SK-N-SH (cell line): ENCODE measurements at regions not wholly inside any gene's neighbourhood (a gene's known extent, or its start where the extent isn't known, plus 50 kb on each side); places are given as distances from the start of the nearest gene placed in this dataset.
"Not testable (repeated sequence)": the region's sequence is repeated elsewhere in the genome, so short reads cannot be mapped to it uniquely, and the experiment has no call there.

Source experiments
- CTCF ChIA-PET: fragments of 300-600, 350-600 bp; formaldehyde crosslinking; extraction: SDS; loops from one replicate; lab custom pipeline; 2021; lab: Yijun Ruan, JAX
- POLR2A ChIA-PET: fragments of 350-600 bp; sonication (Branson Sonifier 250); formaldehyde crosslinking; extraction: SDS; loops from one replicate; lab custom pipeline; 2020; ENCODE audit warnings: antibody characterized with exemption, inconsistent platforms; lab: Yijun Ruan, JAX
- DNase-seq: peaks from one replicate; pipeline ENCODE4 v3.0.0; 2012
- H2AFZ ChIP-seq: fragments of 200-600 bp; sonication (generic); 2 replicates; pipeline ENCODE4 v1.8.1; 2016; ENCODE audit warnings: antibody characterized with exemption, mild to moderate bottlenecking, low read depth
- H3F3A ChIP-seq: fragments of 200-600 bp; sonication (generic); replicated peaks from 2 replicates; pipeline ENCODE3; 2016; ENCODE audit warnings: antibody characterized with exemption, mild to moderate bottlenecking; ENCODE audit not compliant: insufficient read depth
- H3K27ac ChIP-seq, 2 experiments: fragments of 200-500 bp in 1 of 2; fragments of 200-600 bp in 1 of 2; sonication (Bioruptor generic) in 1 of 2; sonication (generic), shearing (Covaris generic) in 1 of 2; 2 replicates each; pipeline versions ENCODE4 v1.5.1 to v1.6.1; 2014 to 2016; ENCODE audit warnings: low read depth in 2 of 2, inconsistent platforms in 1 of 2, low read length in 1 of 2, mild to moderate bottlenecking in 1 of 2, mixed read lengths in 1 of 2
- H3K27me3 ChIP-seq: fragments of 200-600 bp; sonication (generic), shearing (Covaris generic); 2 replicates; pipeline ENCODE4 v1.6.1; 2016; ENCODE audit warnings: mixed run types; ENCODE audit not compliant: insufficient read depth
- H3K36me3 ChIP-seq, 2 experiments: fragments of 200-500 bp in 1 of 2; fragments of 200-600 bp in 1 of 2; sonication (Bioruptor generic) in 1 of 2; sonication (generic) in 1 of 2; replicated peaks in 1 of 2; 2 replicates each; pipeline versions ENCODE3 to v1.5.1; 2014 to 2016; ENCODE audit warnings: low read length in 1 of 2, mild to moderate bottlenecking in 1 of 2; ENCODE audit not compliant: insufficient read depth in 2 of 2, control insufficient read depth in 1 of 2
- H3K4me1 ChIP-seq, 2 experiments: fragments of 200-500 bp in 1 of 2; fragments of 200-600 bp in 1 of 2; sonication (Bioruptor generic) in 1 of 2; sonication (generic), shearing (Covaris generic) in 1 of 2; 2 replicates each; pipeline versions ENCODE4 v1.5.1 to v1.6.1; 2014 to 2016; ENCODE audit warnings: low read depth in 1 of 2, low read length in 1 of 2, mixed run types in 1 of 2; ENCODE audit not compliant: insufficient read depth in 2 of 2, control insufficient read depth in 1 of 2
- H3K4me2 ChIP-seq: fragments of 200-600 bp; sonication (generic), shearing (Covaris generic); 2 replicates; pipeline ENCODE4 v1.6.1; 2017; ENCODE audit warnings: mixed run types
- H3K4me3 ChIP-seq, 2 experiments: fragments of 200-500 bp in 1 of 2; fragments of 200-600 bp in 1 of 2; sonication (Bioruptor generic) in 1 of 2; sonication (generic), shearing (Covaris generic) in 1 of 2; 2 replicates each; pipeline versions ENCODE4 v1.5.1 to v1.8.1; 2014 to 2016; ENCODE audit warnings: low read depth in 2 of 2, inconsistent platforms in 1 of 2, low read length in 1 of 2, mild to moderate bottlenecking in 1 of 2, mixed read lengths in 1 of 2, moderate library complexity in 1 of 2
- H3K79me2 ChIP-seq: fragments of 200-600 bp; sonication (generic); 2 replicates; pipeline ENCODE4 v1.8.1; 2017; ENCODE audit warnings: mild to moderate bottlenecking; ENCODE audit not compliant: insufficient read depth
- H3K9ac ChIP-seq: fragments of 200-600 bp; sonication (generic); 2 replicates; pipeline ENCODE4 v1.6.1; 2017; ENCODE audit warnings: mixed run types
- H3K9me2 ChIP-seq: fragments of 200-600 bp; sonication (generic); 2 replicates; pipeline ENCODE4 v1.6.1; 2017; ENCODE audit warnings: mixed run types
- H3K9me3 ChIP-seq: fragments of 200-600 bp; sonication (generic); 2 replicates; pipeline ENCODE4 v1.6.1; 2017; ENCODE audit warnings: mixed run types, mild to moderate bottlenecking, moderate library complexity
- H4K20me1 ChIP-seq: fragments of 200-600 bp; sonication (generic); 2 replicates; pipeline ENCODE4 v1.6.1; 2017; ENCODE audit warnings: mild to moderate bottlenecking, mixed run types; ENCODE audit not compliant: insufficient read depth
- CTCF ChIP-seq: fragments of 200-600 bp; sonication (generic); IDR thresholded peaks from 2 replicates; pipeline ENCODE4 v1.6.1; 2017; ENCODE audit warnings: antibody characterized with exemption, mild to moderate bottlenecking, moderate library complexity
- ELF1 ChIP-seq: IDR thresholded peaks from 2 replicates; pipeline ENCODE4 v1.4.0; 2012
- EP300 ChIP-seq, 2 experiments: IDR thresholded peaks; 2 replicates each; pipeline versions ENCODE4 v1.4.0 to v1.6.1; 2012; ENCODE audit warnings: borderline replicate concordance in 1 of 2, low read depth in 1 of 2, low read length in 1 of 2
- FOXJ3 ChIP-seq: sonication (generic); formaldehyde crosslinking; IDR thresholded peaks from 2 replicates; pipeline ENCODE4 v1.5.1; 2020; ENCODE audit warnings: mild to moderate bottlenecking, missing genetic modification reagents
- IRF3 ChIP-seq: fragments of 150-350 bp; IDR thresholded peaks from 2 replicates; pipeline ENCODE4 v1.6.1; 2016; ENCODE audit warnings: mild to moderate bottlenecking, low read depth, low read length
- MAX ChIP-seq: IDR thresholded peaks from 2 replicates; pipeline ENCODE4 v1.4.0; 2012; ENCODE audit warnings: low read depth
- MEF2A ChIP-seq: IDR thresholded peaks from 2 replicates; pipeline ENCODE4 v1.4.0; 2012; ENCODE audit warnings: low read depth, borderline replicate concordance
- MXI1 ChIP-seq: IDR thresholded peaks from 2 replicates; pipeline ENCODE4 v1.6.1; 2012; ENCODE audit warnings: mild to moderate bottlenecking, low read depth, low read length, improper control_type of control experiment
- NRF1 ChIP-seq: IDR thresholded peaks from 2 replicates; pipeline ENCODE4 v1.6.1; 2012; ENCODE audit warnings: low read depth, mild to moderate bottlenecking, low read length
- RAD21 ChIP-seq: IDR thresholded peaks from 2 replicates; pipeline ENCODE4 v1.6.1; 2012; ENCODE audit warnings: mild to moderate bottlenecking, low read length
- REST ChIP-seq: IDR thresholded peaks from 2 replicates; pipeline ENCODE4 v1.6.1; 2012; ENCODE audit warnings: mild to moderate bottlenecking, low read depth, low read length, moderate library complexity
- RFX5 ChIP-seq: IDR thresholded peaks from 2 replicates; pipeline ENCODE4 v1.6.1; 2012; ENCODE audit warnings: mild to moderate bottlenecking, improper control_type of control experiment, low read length
- RXRA ChIP-seq: IDR thresholded peaks from 2 replicates; pipeline ENCODE4 v1.4.0; 2012; ENCODE audit warnings: low read depth, mild to moderate bottlenecking, borderline replicate concordance
- TAF1 ChIP-seq: IDR thresholded peaks from 2 replicates; pipeline ENCODE4 v1.6.1; 2012; ENCODE audit warnings: low read depth, mild to moderate bottlenecking, low read length, moderate library complexity, borderline replicate concordance
- TCF12 ChIP-seq: IDR thresholded peaks from 2 replicates; pipeline ENCODE4 v1.4.0; 2012
- TEAD4 ChIP-seq: IDR thresholded peaks from 2 replicates; pipeline ENCODE4 v1.4.0; 2012; ENCODE audit warnings: mild to moderate bottlenecking, borderline replicate concordance; ENCODE audit not compliant: insufficient read depth
- USF1 ChIP-seq: IDR thresholded peaks from 2 replicates; pipeline ENCODE4 v1.4.0; 2012; ENCODE audit warnings: low read depth, borderline replicate concordance
- USF2 ChIP-seq: fragments of 150-350 bp; IDR thresholded peaks from 2 replicates; pipeline ENCODE4 v1.6.1; 2017; ENCODE audit warnings: antibody characterized with exemption, low read length, low read depth, borderline replicate concordance
- YY1 ChIP-seq: IDR thresholded peaks from 2 replicates; pipeline ENCODE4 v1.4.0; 2012; ENCODE audit warnings: low read depth, mild to moderate bottlenecking
- ZBTB33 ChIP-seq: IDR thresholded peaks from 2 replicates; pipeline ENCODE4 v1.4.0; 2012; ENCODE audit warnings: low read depth, borderline replicate concordance
- WGBS: methylation state at CpG from one replicate; pipeline ENCODE4 v1.1.6; 2017; ENCODE audit warnings: low lambda C conversion rate; 5-methylcytosine and 5-hydroxymethylcytosine counted together

- Histone ChIP-seq H3K79me2 (no peaks in the 10 kb centered on the region), H3K4me2 (no peak overlapping the region), H3K4me3 (no peak overlapping the region), H3K36me3 (no peaks in the 10 kb centered on the region), H3K27me3 (no peaks in the 10 kb centered on the region), H4K20me1 (no peaks in the 10 kb centered on the region), H2AFZ (no peak overlapping the region), H3K9me3 (no peaks in the 10 kb centered on the region), H3K27ac (no peak overlapping the region), H3K9me2 (no peaks in the 10 kb centered on the region), H3K9ac (no peak overlapping the region), H3K4me1 (no peaks in the 10 kb centered on the region), H3F3A (no peaks in the 10 kb centered on the region)
- DNase-seq: no peak
- TF ChIP-seq IRF3: no peak
- TF ChIP-seq MAX: no peak
- TF ChIP-seq MXI1: no peak
- no peak for TF ChIP-seq REST
- no peak for TF ChIP-seq ZBTB33
- TF ChIP-seq TCF12: no peak
- no peak for TF ChIP-seq USF1
- TF ChIP-seq YY1: no peak
- no peak for TF ChIP-seq EP300 (IDR thresholded peaks at IDR 0.05; ENCODE audit: borderline replicate concordance in 1 of 2, low read depth in 1 of 2, low read length in 1 of 2)
- TF ChIP-seq CTCF: no peak
- TF ChIP-seq TAF1: no peak
- TF ChIP-seq USF2: no peak
- TF ChIP-seq FOXJ3 (CRISPR knock-in tag): no peak
- no peak for TF ChIP-seq NRF1
- TF ChIP-seq RAD21: no peak
- TF ChIP-seq RFX5: no peak
- no peak for TF ChIP-seq ELF1
- no peak for TF ChIP-seq TEAD4
- TF ChIP-seq MEF2A: no peak
- no peak for TF ChIP-seq RXRA
- CTCF ChIA-PET: interaction anchor here (1.3 kb wide), 1 partner anchor 10 kb away, joined by 3 read pairs; no protein-coding TSS in a partner anchor
- 47% methylated on average over 6 of the region's 6 CpGs for WGBS
- POLR2A ChIA-PET: no interaction called here
Observed at GRCh38 chr9:27688954-27689353, 115.7 kb upstream of the C9orf72 start.

GRCh38 chr9:27690816-27691215 is 117.5 kb upstream of the C9orf72 start:
- H3K27ac ChIP-seq, H3K9me2 ChIP-seq, H4K20me1 ChIP-seq, H3K4me1 ChIP-seq, CTCF ChIA-PET, H3K79me2 ChIP-seq, DNase-seq, H3F3A ChIP-seq, H3K9ac ChIP-seq, H3K36me3 ChIP-seq, H3K4me2 ChIP-seq, H3K4me3 ChIP-seq, H2AFZ ChIP-seq, H3K27me3 ChIP-seq, H3K9me3 ChIP-seq, POLR2A ChIA-PET: not testable (repeated sequence)
- WGBS: no CpG with 5 or more reads among the region's 17 CpGs
